Left lung (tissue), 4 donors: ENCODE measurements at regions not wholly inside any gene's neighbourhood (a gene's known extent, or its start where the extent isn't known, plus 50 kb on each side); places are given as distances from the start of the nearest gene placed in this dataset.

Experiments
- ATAC-seq: fragments of 200-7000 bp; cut with Tn5 transposase; one replicate; pipeline ENCODE4 v1.9.1; 2020; ENCODE audit warnings: moderate library complexity
- DNase-seq, 4 donors: peaks; one replicate each; pipeline ENCODE4 v3.0.0-alpha.2; 2013 to 2020
- H3K27ac ChIP-seq, 2 donors: fragments of 200-600 bp; sonication (generic) in 1 of 2; one replicate each; pipeline versions ENCODE4 v1.5.0 to v1.8.0; 2020 to 2021
- H3K27me3 ChIP-seq, 2 donors: fragments of 200-600 bp; sonication (generic) in 1 of 2; one replicate each; pipeline versions ENCODE4 v1.5.0 to v1.8.0; 2020 to 2021
- H3K36me3 ChIP-seq, 2 donors: fragments of 200-600 bp; sonication (generic) in 1 of 2; one replicate each; pipeline versions ENCODE4 v1.5.0 to v1.8.0; 2020 to 2021
- H3K4me1 ChIP-seq, 2 donors: fragments of 200-600 bp; one replicate each; pipeline ENCODE4 v1.8.0; 2021
- H3K4me3 ChIP-seq, 2 donors: fragments of 200-600 bp; sonication (generic) in 1 of 2; one replicate each; pipeline versions ENCODE4 v1.5.0 to v1.8.0; 2020 to 2021; ENCODE audit warnings: mild to moderate bottlenecking in 1 of 2
- H3K9me3 ChIP-seq, 2 donors: fragments of 200-600 bp; sonication (generic) in 1 of 2; one replicate each; pipeline versions ENCODE4 v1.5.0 to v1.8.0; 2020 to 2021
- intact Hi-C, 2 donors: fragments of 100-400 bp; cut with DNase I; formaldehyde crosslinking; loops; one replicate each; pipeline versions ENCODE4 v1.11.2 to v1.14.2; 2022
- TF ChIP-seq, protein P1 (sequence below), 2 donors: fragments of 200-600 bp; sonication (generic) in 1 of 2; IDR thresholded peaks; one replicate each; pipeline versions ENCODE4 v1.5.0 to v1.8.0; 2021; ENCODE audit warnings: antibody characterized with exemption in 2 of 2
- donor health status: DM: no; HTN: yes; CAD: no.
- donor health status: DM: no; HTN: no; CAD: no.

- DNase-seq (no peak), ATAC-seq (no peak)
- no peaks in the 10 kb centered on the region for H3K4me1 ChIP-seq
- no peak overlapping the region for H3K27ac ChIP-seq
- H3K36me3 ChIP-seq, result no peaks in the 10 kb centered on the region
- TF ChIP-seq, protein P1, sequence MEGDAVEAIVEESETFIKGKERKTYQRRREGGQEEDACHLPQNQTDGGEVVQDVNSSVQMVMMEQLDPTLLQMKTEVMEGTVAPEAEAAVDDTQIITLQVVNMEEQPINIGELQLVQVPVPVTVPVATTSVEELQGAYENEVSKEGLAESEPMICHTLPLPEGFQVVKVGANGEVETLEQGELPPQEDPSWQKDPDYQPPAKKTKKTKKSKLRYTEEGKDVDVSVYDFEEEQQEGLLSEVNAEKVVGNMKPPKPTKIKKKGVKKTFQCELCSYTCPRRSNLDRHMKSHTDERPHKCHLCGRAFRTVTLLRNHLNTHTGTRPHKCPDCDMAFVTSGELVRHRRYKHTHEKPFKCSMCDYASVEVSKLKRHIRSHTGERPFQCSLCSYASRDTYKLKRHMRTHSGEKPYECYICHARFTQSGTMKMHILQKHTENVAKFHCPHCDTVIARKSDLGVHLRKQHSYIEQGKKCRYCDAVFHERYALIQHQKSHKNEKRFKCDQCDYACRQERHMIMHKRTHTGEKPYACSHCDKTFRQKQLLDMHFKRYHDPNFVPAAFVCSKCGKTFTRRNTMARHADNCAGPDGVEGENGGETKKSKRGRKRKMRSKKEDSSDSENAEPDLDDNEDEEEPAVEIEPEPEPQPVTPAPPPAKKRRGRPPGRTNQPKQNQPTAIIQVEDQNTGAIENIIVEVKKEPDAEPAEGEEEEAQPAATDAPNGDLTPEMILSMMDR (IDR thresholded peaks at IDR 0.05), result no peak
- intact Hi-C loops, result no loop called here
- H3K27me3 ChIP-seq, result no peaks in the 10 kb centered on the region
- peaks cover 0 to 52% of the 10 kb centered on the region in 2 donors for H3K9me3 ChIP-seq
- no peak overlapping the region for H3K4me3 ChIP-seq
Observed at GRCh38 chr18:43507842-43508481, 230.7 kb upstream of the SYT4 start.

GRCh38 chr18:43514747-43515146, 237.5 kb upstream of the SYT4 start:
- no peaks in the 10 kb centered on the region for H3K27me3 ChIP-seq
- no peak for ATAC-seq

GRCh38 chr18:43515481-43515880, 238.2 kb upstream of the SYT4 start:
- DNase-seq (no peak), ATAC-seq (no peak)
- Histone ChIP-seq H3K27me3 (no peaks in the 10 kb centered on the region), H3K27ac (no peak overlapping the region), H3K4me3 (no peak overlapping the region), H3K36me3 (no peaks in the 10 kb centered on the region), H3K4me1 (no peaks in the 10 kb centered on the region), H3K9me3 (peaks cover 0 to 40% of the 10 kb centered on the region in 2 donors)
- intact Hi-C loops, result no loop called here
- TF ChIP-seq, protein P1 (IDR thresholded peaks at IDR 0.05), result no peak

More at GRCh38 chr18:43514747-43515146, 237.5 kb upstream of the SYT4 start:
- no peaks in the 10 kb centered on the region for H3K4me1 ChIP-seq
- no peaks in the 10 kb centered on the region for H3K36me3 ChIP-seq
- H3K4me3 ChIP-seq, result no peak overlapping the region
- no peak for DNase-seq
- peaks cover 0 to 46% of the 10 kb centered on the region in 2 donors for H3K9me3 ChIP-seq
- H3K27ac ChIP-seq, result no peak overlapping the region
- intact Hi-C loops, result no loop called here
- TF ChIP-seq, protein P1 (IDR thresholded peaks at IDR 0.05), result no peak

GRCh38 chr18:43524260-43524659, 247.0 kb upstream of the SYT4 start:
- intact Hi-C loops, result no loop called here
- Histone ChIP-seq H3K36me3 (no peaks in the 10 kb centered on the region), H3K9me3 (no peaks in the 10 kb centered on the region), H3K27ac (no peak overlapping the region), H3K4me1 (no peaks in the 10 kb centered on the region), H3K27me3 (no peaks in the 10 kb centered on the region), H3K4me3 (no peak overlapping the region)
- ATAC-seq (no peak), DNase-seq (no peak)
- TF ChIP-seq, protein P1 (IDR thresholded peaks at IDR 0.05), result no peak

DNA sequence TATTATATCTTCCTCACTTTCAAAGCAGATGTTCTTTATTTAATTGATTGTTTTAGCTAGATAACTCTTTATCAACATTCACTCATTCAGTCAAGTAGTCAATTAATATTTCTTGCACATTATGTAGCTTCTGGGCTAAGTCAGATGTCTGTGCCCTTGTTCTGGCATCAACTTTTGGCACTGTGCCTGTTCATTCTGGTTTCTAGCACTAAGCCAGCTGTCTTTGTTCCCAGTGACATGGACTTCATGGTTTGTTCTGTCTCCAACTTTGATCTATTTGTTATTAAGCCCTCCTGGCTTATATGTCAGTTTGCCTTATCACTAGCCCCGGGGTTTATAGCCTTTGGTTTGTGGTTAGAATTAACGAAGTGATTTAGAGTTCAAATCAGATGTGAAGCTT, 247.9 kb upstream of the SYT4 start:
- no peaks in the 10 kb centered on the region for H3K9me3 ChIP-seq
- no peaks in the 10 kb centered on the region for H3K4me1 ChIP-seq
- ATAC-seq (no peak), DNase-seq (no peak)
- no peak overlapping the region for H3K27ac ChIP-seq
- intact Hi-C loops, result no loop called here
- no peaks in the 10 kb centered on the region for H3K36me3 ChIP-seq
- H3K27me3 ChIP-seq, result no peaks in the 10 kb centered on the region
- TF ChIP-seq, protein P1 (IDR thresholded peaks at IDR 0.05), result no peak
- H3K4me3 ChIP-seq, result no peak overlapping the region
